Type B pancreatic cell (in vitro differentiated cells): ENCODE measurements at regions not wholly inside any gene's neighbourhood (a gene's known extent, or its start where the extent isn't known, plus 50 kb on each side); places are given as distances from the start of the nearest gene placed in this dataset.

Experiments used
- DNase-seq: peaks from one replicate; pipeline ENCODE4 v3.0.0; 2021; ENCODE audit warnings: mixed read lengths; ENCODE audit not compliant: unreplicated experiment; ENCODE audit errors: extremely low spot score
- H3K27ac Mint-ChIP-seq: 2 replicates; pipeline ENCODE4 v1.8.0; 2021; ENCODE audit warnings: mild to moderate bottlenecking, mixed read lengths
- H3K27me3 Mint-ChIP-seq: 2 replicates; pipeline ENCODE4 v1.8.0; 2021; ENCODE audit warnings: mixed read lengths
- H3K36me3 Mint-ChIP-seq: 2 replicates; pipeline ENCODE4 v1.8.0; 2021; ENCODE audit warnings: mixed read lengths
- H3K4me1 Mint-ChIP-seq: one replicate; pipeline ENCODE4 v1.8.0; 2021; ENCODE audit warnings: mixed read lengths; ENCODE audit not compliant: unreplicated experiment
- H3K4me3 Mint-ChIP-seq: 2 replicates; pipeline ENCODE4 v1.8.0; 2021; ENCODE audit warnings: mild to moderate bottlenecking, mixed read lengths
- H3K9me3 Mint-ChIP-seq: 2 replicates; pipeline ENCODE4 v1.8.0; 2021; ENCODE audit warnings: mixed read lengths
- CTCF ChIP-seq: fragments of 200-600 bp; sonication (generic); conservative IDR thresholded peaks from 2 replicates; pipeline ENCODE4 v1.5.0; 2021; ENCODE audit warnings: antibody characterized with exemption, mild to moderate bottlenecking

GRCh38 chr16:65624229-65624628 lies 502.4 kb upstream of the CDH11 start:
- no peak overlapping the region for H3K27ac Mint-ChIP-seq
- DNase-seq = no peak
- peaks cover 33% of the 10 kb centered on the region for H3K27me3 Mint-ChIP-seq

GRCh38 chr16:65622871-65623270 lies 501.0 kb upstream of the CDH11 start:
- no peak for TF ChIP-seq CTCF
- no peak for DNase-seq
- Mint-ChIP-seq H3K9me3 (peaks cover 7% of the 10 kb centered on the region), H3K36me3 (peaks cover 4% of the 10 kb centered on the region), H3K4me3 (no peak overlapping the region), H3K4me1 (peaks cover 8% of the 10 kb centered on the region), H3K27ac (no peak overlapping the region), H3K27me3 (peaks cover 32% of the 10 kb centered on the region)

More at GRCh38 chr16:65624229-65624628, 502.4 kb upstream of the CDH11 start:
- no peak for TF ChIP-seq CTCF
- Mint-ChIP-seq H3K36me3 (peaks cover 4% of the 10 kb centered on the region), H3K4me3 (no peak overlapping the region), H3K4me1 (peaks cover 8% of the 10 kb centered on the region), H3K9me3 (peaks cover 9% of the 10 kb centered on the region)

GRCh38 chr16:65622151-65622550 lies 500.3 kb upstream of the CDH11 start:
- Mint-ChIP-seq H3K27me3 (peaks cover 31% of the 10 kb centered on the region), H3K27ac (no peak overlapping the region), H3K36me3 (no peaks in the 10 kb centered on the region), H3K9me3 (peaks cover 3% of the 10 kb centered on the region), H3K4me1 (peaks cover 15% of the 10 kb centered on the region), H3K4me3 (no peak overlapping the region)
- DNase-seq = no peak
- TF ChIP-seq CTCF = no peak

- H3K36me3 Mint-ChIP-seq = no peaks in the 10 kb centered on the region
- H3K9me3 Mint-ChIP-seq = peaks cover 3% of the 10 kb centered on the region
- peaks cover 31% of the 10 kb centered on the region for H3K27me3 Mint-ChIP-seq
- H3K4me3 Mint-ChIP-seq = no peak overlapping the region
- no peak overlapping the region for H3K27ac Mint-ChIP-seq
- H3K4me1 Mint-ChIP-seq = peaks cover 15% of the 10 kb centered on the region
- no peak for DNase-seq
- no peak for TF ChIP-seq CTCF
Observed at GRCh38 chr16:65621640-65622039, 499.8 kb upstream of the CDH11 start.

- no peak for DNase-seq
- peaks cover 26% of the 10 kb centered on the region for H3K27me3 Mint-ChIP-seq
- no peak overlapping the region for H3K27ac Mint-ChIP-seq
- TF ChIP-seq CTCF = no peak
- peaks cover 4% of the 10 kb centered on the region for H3K9me3 Mint-ChIP-seq
- H3K4me3 Mint-ChIP-seq = no peak overlapping the region
- H3K4me1 Mint-ChIP-seq = peaks cover 15% of the 10 kb centered on the region
- no peaks in the 10 kb centered on the region for H3K36me3 Mint-ChIP-seq
Observed at GRCh38 chr16:65619606-65620005, 497.7 kb upstream of the CDH11 start.

GRCh38 chr16:65618931-65619330 lies 497.1 kb upstream of the CDH11 start:
- peaks cover 23% of the 10 kb centered on the region for H3K27me3 Mint-ChIP-seq

More at GRCh38 chr16:65618931-65619330, 497.1 kb upstream of the CDH11 start:
- no peak for DNase-seq
- H3K4me3 Mint-ChIP-seq = no peak overlapping the region
- peaks cover 15% of the 10 kb centered on the region for H3K4me1 Mint-ChIP-seq
- H3K9me3 Mint-ChIP-seq = peaks cover 7% of the 10 kb centered on the region
- H3K36me3 Mint-ChIP-seq = no peaks in the 10 kb centered on the region
- H3K27ac Mint-ChIP-seq = no peak overlapping the region
- TF ChIP-seq CTCF = no peak
